ENCODE measurements at regions not wholly inside any gene's neighbourhood (a gene's known extent, or its start where the extent isn't known, plus 50 kb on each side); places are given as distances from the start of the nearest gene placed in this dataset.
"Not testable (repeated sequence)": the region's sequence is repeated elsewhere in the genome, so short reads cannot be mapped to it uniquely, and the experiment has no call there.

GRCh38 chr4:9505341-9505740, 61.1 kb downstream of the DEFB131A start:
- H3K27ac ChIP-seq; H3K4me3 ChIP-seq; DNase-seq (ENCODE audit: low spot score): not testable (repeated sequence)

GRCh38 chr4:9506672-9507071, 62.5 kb downstream of the DEFB131A start:
- not testable (repeated sequence) for DNase-seq (ENCODE audit: low spot score); H3K4me3 ChIP-seq; H3K27ac ChIP-seq

GRCh38 chr4:9512941-9513340, 68.7 kb downstream of the DEFB131A start:
- H3K27ac ChIP-seq; DNase-seq (ENCODE audit: low spot score); H3K4me3 ChIP-seq: not testable (repeated sequence)

- DNase-seq (ENCODE audit: low spot score); H3K27ac ChIP-seq; H3K4me3 ChIP-seq: not testable (repeated sequence)
These were observed 75.4 kb downstream of the DEFB131A start for GRCh38 chr4:9519631-9520030.

GRCh38 chr4:9522903-9523302, 78.7 kb downstream of the DEFB131A start:
- H3K27ac ChIP-seq; H3K4me3 ChIP-seq; DNase-seq (ENCODE audit: low spot score): not testable (repeated sequence)

GRCh38 chr4:9524406-9524805, 80.2 kb downstream of the DEFB131A start:
- not testable (repeated sequence) for H3K27ac ChIP-seq; DNase-seq (ENCODE audit: low spot score); H3K4me3 ChIP-seq

GRCh38 chr4:9532134-9532862, 88.1 kb downstream of the DEFB131A start:
- not testable (repeated sequence) for H3K27ac ChIP-seq
- DNase-seq (ENCODE audit: low spot score): peak; percentile 78
- peak overlapping the region; percentile 74 for H3K4me3 ChIP-seq
- TF ChIP-seq CTCF (IDR thresholded peaks at IDR 0.05): peak; percentile 96

- not testable (repeated sequence) for H3K27ac ChIP-seq; DNase-seq (ENCODE audit: low spot score)
- H3K4me3 ChIP-seq: peak overlapping the region; percentile 74
These were observed 88.6 kb downstream of the DEFB131A start for GRCh38 chr4:9532863-9533192.

GRCh38 chr4:9537101-9537500, 92.9 kb downstream of the DEFB131A start:
- not testable (repeated sequence) for H3K4me3 ChIP-seq; DNase-seq (ENCODE audit: low spot score); H3K27ac ChIP-seq

- H3K4me3 ChIP-seq; DNase-seq (ENCODE audit: low spot score); H3K27ac ChIP-seq: not testable (repeated sequence)
These were observed 95.8 kb downstream of the DEFB131A start for GRCh38 chr4:9539939-9540520.

GRCh38 chr4:9541388-9541915, 97.2 kb downstream of the DEFB131A start:
- not testable (repeated sequence) for H3K4me3 ChIP-seq; H3K27ac ChIP-seq; DNase-seq (ENCODE audit: low spot score)

- not testable (repeated sequence) for DNase-seq (ENCODE audit: low spot score); H3K27ac ChIP-seq; H3K4me3 ChIP-seq
These were observed 100.6 kb downstream of the DEFB131A start for GRCh38 chr4:9544851-9545250.

- not testable (repeated sequence) for H3K27ac ChIP-seq; DNase-seq (ENCODE audit: low spot score); H3K4me3 ChIP-seq
These were observed 103.3 kb downstream of the DEFB131A start for GRCh38 chr4:9547470-9547869.

GRCh38 chr4:9556076-9556475, 111.9 kb downstream of the DEFB131A start:
- not testable (repeated sequence) for H3K27ac ChIP-seq; H3K4me3 ChIP-seq; DNase-seq (ENCODE audit: low spot score)

- DNase-seq (ENCODE audit: low spot score); H3K27ac ChIP-seq; H3K4me3 ChIP-seq: not testable (repeated sequence)
These were observed 133.7 kb downstream of the DEFB131A start for GRCh38 chr4:9577869-9578268.

- DNase-seq (ENCODE audit: low spot score); H3K27ac ChIP-seq; H3K4me3 ChIP-seq: not testable (repeated sequence)
These were observed 138.7 kb downstream of the DEFB131A start for GRCh38 chr4:9582880-9583279.

All from coronary artery (tissue), 2 donors.